IMR-90 (cell line): ENCODE measurements at regions not wholly inside any gene's neighbourhood (a gene's known extent, or its start where the extent isn't known, plus 50 kb on each side); places are given as distances from the start of the nearest gene placed in this dataset.

Experiments
- ATAC-seq: fragments of 200-7000 bp; cut with Tn5 transposase; 2 replicates; pipeline ENCODE4 v1.9.1; 2020; ENCODE audit warnings: low read depth, mild to moderate bottlenecking, moderate library complexity
- BruUV-seq: library from RNA; stranded (reverse); fragments of 400-500 nt; replicated peaks from 2 replicates; lab custom pipeline; 2021; lab: Mats Ljungman, UMichigan
- CTCF ChIA-PET: fragments of 300-600 bp; formaldehyde crosslinking; extraction: SDS; loops from one replicate; lab custom pipeline; 2021; ENCODE audit warnings: antibody characterized with exemption; lab: Yijun Ruan, JAX
- POLR2A ChIA-PET: fragments of 300-600 bp; sonication (Branson Sonifier 250); formaldehyde crosslinking; loops from one replicate; lab custom pipeline; 2022; ENCODE audit warnings: antibody characterized with exemption; ENCODE audit not compliant: unreplicated experiment; lab: Charles Lee
- DNase-seq: peaks from one replicate; pipeline ENCODE4 v3.0.0; 2013
- H2AFZ ChIP-seq: replicated peaks from 2 replicates; pipeline ENCODE3; 2013; ENCODE audit warnings: low read length, mild to moderate bottlenecking; ENCODE audit not compliant: poor library complexity
- H2AK5ac ChIP-seq: 2 replicates; pipeline ENCODE4 v1.6.1; 2013; ENCODE audit warnings: low read depth, low read length, inconsistent platforms
- H2AK9ac ChIP-seq: replicated peaks from 2 replicates; pipeline ENCODE3; 2013; ENCODE audit warnings: mild to moderate bottlenecking, low read depth, low read length, moderate library complexity; ENCODE audit not compliant: poor library complexity
- H2BK120ac ChIP-seq: 2 replicates; pipeline ENCODE4 v1.6.1; 2013; ENCODE audit warnings: low read depth, low read length, inconsistent platforms
- H2BK15ac ChIP-seq: 3 replicates; pipeline ENCODE4 v1.6.1; 2013; ENCODE audit warnings: low read depth, low read length, inconsistent platforms
- H2BK20ac ChIP-seq: 2 replicates; pipeline ENCODE4 v1.6.1; 2013; ENCODE audit warnings: low read depth, mild to moderate bottlenecking, inconsistent platforms, low read length, moderate library complexity
- H2BK5ac ChIP-seq: 2 replicates; pipeline ENCODE4 v1.6.1; 2013; ENCODE audit warnings: mild to moderate bottlenecking, low read depth, low read length, inconsistent platforms; ENCODE audit not compliant: poor library complexity, severe bottlenecking
- H3K14ac ChIP-seq: replicated peaks from 2 replicates; pipeline ENCODE4 v1.6.1; 2013; ENCODE audit warnings: low read depth, low read length, inconsistent platforms
- H3K18ac ChIP-seq: 2 replicates; pipeline ENCODE4 v1.6.1; 2013; ENCODE audit warnings: low read depth, low read length, control low read depth
- H3K23ac ChIP-seq: 2 replicates; pipeline ENCODE4 v1.6.1; 2013; ENCODE audit warnings: low read depth, low read length, inconsistent platforms
- H3K27ac ChIP-seq: 2 replicates; pipeline ENCODE4 v1.5.1; 2013; ENCODE audit warnings: mild to moderate bottlenecking, control low read depth, low read length; ENCODE audit not compliant: insufficient read depth
- H3K27me3 ChIP-seq: 2 replicates; pipeline ENCODE4 v1.6.1; 2013; ENCODE audit warnings: low read length; ENCODE audit not compliant: control insufficient read depth, insufficient read depth
- H3K36me3 ChIP-seq: 2 replicates; pipeline ENCODE4 v1.6.1; 2013; ENCODE audit warnings: low read length, mixed read lengths; ENCODE audit not compliant: control insufficient read depth, insufficient read depth
- H3K4ac ChIP-seq: 2 replicates; pipeline ENCODE4 v1.6.1; 2013; ENCODE audit warnings: low read depth, low read length, inconsistent platforms
- H3K4me1 ChIP-seq: 2 replicates; pipeline ENCODE4 v1.6.1; 2013; ENCODE audit warnings: low read length, mixed read lengths; ENCODE audit not compliant: control insufficient read depth, insufficient read depth
- H3K4me2 ChIP-seq: 2 replicates; pipeline ENCODE4 v1.6.1; 2013; ENCODE audit warnings: low read depth, mild to moderate bottlenecking, control low read depth, low read length, moderate library complexity
- H3K4me3 ChIP-seq: 2 replicates; pipeline ENCODE4 v1.5.1; 2013; ENCODE audit warnings: low read depth, mild to moderate bottlenecking, control low read depth, low read length, moderate library complexity; ENCODE audit not compliant: insufficient read depth
- H3K56ac ChIP-seq: 2 replicates; pipeline ENCODE4 v1.6.1; 2013; ENCODE audit warnings: low read length, inconsistent platforms; ENCODE audit not compliant: insufficient read depth; ENCODE audit errors: extremely low read depth
- H3K79me1 ChIP-seq, 2 experiments: 2 replicates each; pipeline ENCODE4 v1.6.1; 2013; ENCODE audit warnings: low read length in 2 of 2, inconsistent platforms in 1 of 2, low read depth in 1 of 2
- H3K9ac ChIP-seq: 2 replicates; pipeline ENCODE4 v1.6.1; 2013; ENCODE audit warnings: low read depth, low read length, control low read depth
- H3K9me1 ChIP-seq: 2 replicates; pipeline ENCODE4 v1.6.1; 2013; ENCODE audit warnings: low read length, inconsistent platforms; ENCODE audit not compliant: insufficient read depth
- H3K9me3 ChIP-seq: 2 replicates; pipeline ENCODE4 v1.6.1; 2013; ENCODE audit warnings: low read length; ENCODE audit not compliant: control insufficient read depth, insufficient read depth
- H4K20me1 ChIP-seq: 2 replicates; pipeline ENCODE4 v1.6.1; 2013; ENCODE audit warnings: low read length, inconsistent platforms; ENCODE audit not compliant: insufficient read depth
- H4K5ac ChIP-seq: 2 replicates; pipeline ENCODE4 v1.6.1; 2013; ENCODE audit warnings: mild to moderate bottlenecking, low read depth, low read length, control low read depth
- H4K8ac ChIP-seq, 2 experiments: 2 replicates each; pipeline ENCODE4 v1.6.1; 2013; ENCODE audit warnings: low read depth in 2 of 2, low read length in 2 of 2, control low read depth in 1 of 2, inconsistent platforms in 1 of 2
- H4K91ac ChIP-seq: 2 replicates; pipeline ENCODE4 v1.6.1; 2013; ENCODE audit warnings: low read depth, low read length, inconsistent platforms; ENCODE audit not compliant: insufficient read depth
- BHLHE40 ChIP-seq: fragments of 150-350 bp; IDR thresholded peaks from 2 replicates; pipeline ENCODE4 v1.6.1; 2016; ENCODE audit warnings: mild to moderate bottlenecking, low read depth, low read length
- CEBPB ChIP-seq: IDR thresholded peaks from 2 replicates; pipeline ENCODE4 v1.6.1; 2012; ENCODE audit warnings: low read depth, low read length, improper control_type of control experiment
- CHD1 ChIP-seq: IDR thresholded peaks from 2 replicates; pipeline ENCODE4 v1.6.1; 2012; ENCODE audit warnings: low read depth, low read length, improper control_type of control experiment
- CTCF ChIP-seq: conservative IDR thresholded peaks from 2 replicates; pipeline ENCODE4 v1.5.1; 2012; ENCODE audit warnings: mild to moderate bottlenecking, low read depth, low read length, improper control_type of control experiment
- FOS ChIP-seq: fragments of 150-350 bp; IDR thresholded peaks from 2 replicates; pipeline ENCODE4 v1.6.1; 2016; ENCODE audit warnings: low read depth, low read length
- MAFK ChIP-seq: IDR thresholded peaks from 2 replicates; pipeline ENCODE4 v1.6.1; 2012; ENCODE audit warnings: low read depth, low read length, improper control_type of control experiment
- MAZ ChIP-seq: IDR thresholded peaks from 2 replicates; pipeline ENCODE4 v1.6.1; 2012; ENCODE audit warnings: low read depth, mild to moderate bottlenecking, low read length, improper control_type of control experiment, moderate library complexity, borderline replicate concordance
- MXI1 ChIP-seq: IDR thresholded peaks from 2 replicates; pipeline ENCODE4 v1.6.1; 2012; ENCODE audit warnings: low read depth, mild to moderate bottlenecking, low read length, moderate library complexity, borderline replicate concordance
- NFE2L2 ChIP-seq: fragments of 150-350 bp; IDR thresholded peaks from 2 replicates; pipeline ENCODE4 v1.6.1; 2016; ENCODE audit warnings: low read depth, mild to moderate bottlenecking, low read length
- POLR2A ChIP-seq: IDR thresholded peaks from 2 replicates; pipeline ENCODE4 v1.6.1; 2012; ENCODE audit warnings: mild to moderate bottlenecking, low read depth, low read length
- RAD21 ChIP-seq: IDR thresholded peaks from 2 replicates; pipeline ENCODE4 v1.6.1; 2012; ENCODE audit warnings: low read length, improper control_type of control experiment
- RCOR1 ChIP-seq: IDR thresholded peaks from 2 replicates; pipeline ENCODE4 v1.6.1; 2012; ENCODE audit warnings: mild to moderate bottlenecking, low read length, improper control_type of control experiment; ENCODE audit not compliant: insufficient replicate concordance
- RFX5 ChIP-seq: IDR thresholded peaks from 2 replicates; pipeline ENCODE4 v1.8.0; 2012; ENCODE audit warnings: low read depth, mild to moderate bottlenecking, low read length, moderate library complexity
- SMC3 ChIP-seq: fragments of 150-350 bp; IDR thresholded peaks from 2 replicates; pipeline ENCODE4 v1.6.1; 2016; ENCODE audit warnings: low read depth, mild to moderate bottlenecking, antibody characterized with exemption, low read length, moderate library complexity
- USF2 ChIP-seq: fragments of 150-350 bp; IDR thresholded peaks from 2 replicates; pipeline ENCODE4 v1.6.1; 2017; ENCODE audit warnings: mild to moderate bottlenecking, antibody characterized with exemption, low read length, low read depth
- WGBS, 2 experiments: methylation state at CpG; one replicate each; pipeline versions ENCODE4 v1.1.5 to v1.1.7; 2013; ENCODE audit warnings: missing lambda C conversion rate in 2 of 2; ENCODE audit not compliant: insufficient read length in 1 of 2; ENCODE audit errors: extremely low coverage in 2 of 2; 5-methylcytosine and 5-hydroxymethylcytosine counted together
- dilution Hi-C: fragments of 300-500 bp; cut with HindIII; formaldehyde crosslinking; loops from one replicate; pipeline ENCODE4 v1.14.3; 2018; ENCODE audit warnings: low sequenced_read_pairs; ENCODE audit not compliant: unreplicated experiment
- in situ Hi-C: fragments of 300-500 bp; cut with MboI; formaldehyde crosslinking; loops from 3 replicates; pipeline ENCODE4 v1.14.3; 2019; ENCODE audit warnings: low sequenced_read_pairs, inconsistent platforms, mixed read lengths
- intact Hi-C: fragments of 100-400 bp; cut with micrococcal nuclease; formaldehyde crosslinking; loops from 2 replicates; pipeline ENCODE4 v1.10.0; 2022
- TF ChIP-seq, protein P1 (sequence below): fragments of 150-350 bp; IDR thresholded peaks from 2 replicates; pipeline ENCODE4 v1.6.1; 2016; ENCODE audit warnings: low read depth, mild to moderate bottlenecking, low read length, moderate library complexity, borderline replicate concordance

DNA sequence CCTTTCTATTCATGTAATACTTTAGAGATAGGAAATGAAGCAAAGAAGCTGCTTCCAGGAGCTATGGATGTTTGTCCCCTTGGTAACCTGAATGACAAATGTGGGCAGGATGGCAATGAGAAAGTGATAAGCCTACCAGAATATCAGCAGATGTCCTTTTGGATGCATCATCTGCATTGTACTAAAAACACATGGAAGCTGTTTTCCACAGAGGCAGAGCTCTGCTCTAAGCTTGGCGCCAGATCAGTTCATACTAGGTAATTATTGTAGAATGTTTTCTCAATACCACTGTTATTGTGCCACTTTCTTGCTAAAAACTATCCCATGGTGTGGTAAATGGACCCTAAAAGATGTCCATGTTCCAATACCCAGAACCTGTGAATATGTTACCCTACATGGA, 100.2 kb downstream of the DTWD1 start:
- Histone ChIP-seq H2BK5ac (no peak overlapping the region), H2BK20ac (no peak overlapping the region), H2BK15ac (no peak overlapping the region), H4K5ac (no peak overlapping the region), H2AK9ac (no peak overlapping the region), H3K4me3 (no peak overlapping the region), H3K36me3 (no peaks in the 10 kb centered on the region), H3K56ac (no peak overlapping the region), H3K27ac (no peak overlapping the region), H2AFZ (no peak overlapping the region), H4K91ac (no peak overlapping the region), H3K18ac (no peak overlapping the region), H3K4me2 (no peak overlapping the region), H3K9me3 (no peaks in the 10 kb centered on the region), H3K4ac (no peak overlapping the region), H2AK5ac (no peak overlapping the region), H3K9me1 (no peaks in the 10 kb centered on the region), H2BK120ac (no peak overlapping the region), H4K20me1 (no peaks in the 10 kb centered on the region), H3K23ac (no peak overlapping the region), H4K8ac (no peak overlapping the region), H3K79me1 (no peaks in the 10 kb centered on the region), H3K9ac (no peak overlapping the region), H3K4me1 (peaks cover 2% of the 10 kb centered on the region; the same call in 1 of the 2 replicates), H3K27me3 (no peaks in the 10 kb centered on the region), H3K14ac (no peak overlapping the region)
- intact Hi-C loops (no loop called here), dilution Hi-C loops (no loop called here), in situ Hi-C loops (no loop called here)
- no peak for DNase-seq
- TF ChIP-seq RCOR1 (no peak), RFX5 (no peak), CEBPB (no peak), MAZ (no peak), SMC3 (no peak), BHLHE40 (no peak), CHD1 (no peak), MAFK (no peak), NFE2L2 (no peak), USF2 (no peak), MXI1 (no peak), POLR2A (no peak), FOS (no peak), RAD21 (no peak), CTCF (no peak)
- TF ChIP-seq, protein P1, sequence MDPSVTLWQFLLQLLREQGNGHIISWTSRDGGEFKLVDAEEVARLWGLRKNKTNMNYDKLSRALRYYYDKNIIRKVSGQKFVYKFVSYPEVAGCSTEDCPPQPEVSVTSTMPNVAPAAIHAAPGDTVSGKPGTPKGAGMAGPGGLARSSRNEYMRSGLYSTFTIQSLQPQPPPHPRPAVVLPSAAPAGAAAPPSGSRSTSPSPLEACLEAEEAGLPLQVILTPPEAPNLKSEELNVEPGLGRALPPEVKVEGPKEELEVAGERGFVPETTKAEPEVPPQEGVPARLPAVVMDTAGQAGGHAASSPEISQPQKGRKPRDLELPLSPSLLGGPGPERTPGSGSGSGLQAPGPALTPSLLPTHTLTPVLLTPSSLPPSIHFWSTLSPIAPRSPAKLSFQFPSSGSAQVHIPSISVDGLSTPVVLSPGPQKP = no peak
- ATAC-seq = no peak
- ChIA-PET POLR2A (no interaction called here), CTCF (interaction anchor here (0.6 to 1.1 kb wide), 2 partner anchors 25 to 272 kb away, joined by 3 read pairs; no protein-coding TSS in a partner anchor)
- WGBS, 2 experiments = no CpG with 5 or more reads among the region's 1 CpG
- BruUV-seq = no TSS peak
